Inflammatory macrophage (primary cell): ENCODE measurements at regions not wholly inside any gene's neighbourhood (a gene's known extent, or its start where the extent isn't known, plus 50 kb on each side); places are given as distances from the start of the nearest gene placed in this dataset.
A peak's percentile ranks its signal among the peaks of the same experiment; 100 is the strongest.

Experiments used
- DNase-seq, 2 donors: peaks; one replicate each; pipeline ENCODE4 v3.0.0-alpha.2; 2020 to 2022

DNA sequence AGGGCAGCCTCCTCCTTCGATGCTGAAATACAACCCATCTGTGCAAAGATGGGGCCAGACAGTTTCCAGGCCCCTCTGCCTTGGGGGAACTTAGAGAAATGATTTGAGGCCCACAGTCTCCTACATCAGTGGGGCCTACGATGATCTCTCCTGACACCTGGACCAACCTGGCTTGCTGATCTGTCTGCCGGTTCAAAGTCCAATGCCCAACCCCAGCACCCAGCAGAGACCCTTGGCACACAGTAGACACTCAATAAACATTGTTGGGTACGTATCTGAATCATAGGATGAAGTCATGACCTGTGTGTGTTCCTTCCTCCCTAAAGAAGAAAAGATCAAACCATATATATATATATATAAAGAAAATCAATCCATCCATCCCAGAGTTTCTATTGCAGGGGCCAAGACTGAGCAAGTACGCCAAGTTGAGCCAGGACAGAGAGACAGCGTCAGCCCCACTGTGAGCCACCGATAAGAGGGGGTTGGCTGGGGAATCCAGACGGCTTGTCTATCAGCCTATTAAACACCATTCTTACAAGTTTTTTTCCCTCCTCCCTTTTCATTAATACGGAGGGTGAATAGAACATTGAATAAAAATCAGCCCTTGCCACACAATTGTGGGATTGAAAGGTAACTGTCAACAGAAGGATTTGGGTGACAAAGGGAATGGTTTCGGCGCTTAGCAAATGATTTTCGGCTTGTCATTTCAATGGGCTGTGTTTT, 244.1 kb downstream of the MN1 start:
- DNase-seq, result no peak

DNA sequence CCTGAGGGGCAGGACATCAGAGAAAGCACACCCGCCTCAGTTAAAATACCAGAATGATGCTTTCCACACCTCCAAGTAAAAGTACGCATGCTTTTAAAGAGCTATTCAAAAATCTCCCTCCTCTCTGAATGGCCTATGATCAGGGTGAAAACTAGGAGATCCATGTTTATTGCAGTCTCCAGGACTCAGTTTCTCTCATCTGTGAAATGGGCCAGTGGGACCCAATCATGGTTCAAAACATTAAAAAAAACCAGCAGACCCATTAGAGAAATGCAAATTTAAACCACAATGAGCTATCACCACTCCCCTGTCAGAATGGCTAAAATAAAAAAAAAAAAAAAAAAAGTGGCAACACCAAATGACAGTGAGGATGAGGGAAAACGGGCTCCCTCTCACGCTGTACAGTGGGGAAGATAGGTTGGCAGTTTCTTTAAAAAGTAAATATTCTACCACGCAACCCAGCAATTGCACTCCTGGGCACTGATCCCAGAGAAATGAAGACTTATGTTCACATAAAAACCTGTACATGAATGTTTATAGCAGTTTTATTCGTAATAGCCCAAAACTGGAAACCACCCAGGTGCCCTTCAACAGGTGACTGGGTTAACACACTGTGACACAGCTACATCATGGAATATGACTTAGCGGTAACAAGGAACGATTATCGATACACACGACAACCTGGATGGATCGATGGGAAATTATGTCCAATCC, 242.7 kb downstream of the MN1 start:
- DNase-seq, result no peak

DNA sequence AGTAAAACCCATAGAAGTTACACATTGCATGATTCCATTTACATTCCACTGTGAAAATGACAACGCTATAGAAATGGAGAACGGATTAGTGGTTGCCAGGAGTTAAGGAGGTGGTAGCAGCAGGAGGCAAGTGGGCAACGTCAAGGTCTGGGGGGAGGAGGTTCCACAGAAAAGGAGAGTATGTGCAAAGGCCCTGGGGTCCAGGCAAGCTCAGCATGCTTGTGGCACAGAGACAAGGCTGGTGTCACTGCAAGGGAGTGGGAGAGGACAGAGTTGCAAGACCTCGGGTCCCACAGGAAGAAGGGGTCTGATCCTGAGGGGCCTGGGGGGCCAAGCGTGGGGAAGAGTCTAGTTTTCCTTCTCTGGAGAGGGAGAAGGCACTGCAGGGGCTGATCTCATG, 240.8 kb downstream of the MN1 start:
- DNase-seq, result no peak

DNA sequence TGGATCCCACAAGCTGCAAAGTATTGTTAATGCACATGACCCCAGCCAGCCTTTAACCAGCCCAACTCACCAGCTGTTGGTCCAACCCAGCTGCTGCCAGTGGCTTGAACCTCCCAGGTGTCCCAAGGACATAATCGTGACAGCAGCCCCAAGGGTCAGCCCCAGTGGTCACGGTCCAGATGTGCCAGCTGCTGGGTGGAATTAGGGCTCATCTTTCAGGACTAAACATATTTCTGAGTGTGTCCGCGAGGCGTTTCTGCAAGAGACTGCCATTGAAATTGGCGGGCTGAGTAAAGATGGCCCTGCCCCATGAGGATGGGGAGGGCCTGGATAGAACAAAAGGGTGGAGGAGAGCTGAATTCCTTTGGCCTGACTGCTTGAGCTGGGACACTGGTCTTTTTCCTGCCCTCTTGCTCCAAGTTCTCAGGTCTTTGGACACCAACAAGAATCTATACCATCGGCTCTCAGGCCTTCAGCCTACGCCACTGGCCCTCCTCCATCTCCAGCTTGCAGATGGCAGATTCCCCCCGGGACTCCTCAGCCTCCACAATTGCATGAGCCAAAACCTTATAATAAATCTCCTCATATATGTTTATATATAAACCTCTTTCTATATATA, 240.2 kb downstream of the MN1 start:
- no peak for DNase-seq

DNA sequence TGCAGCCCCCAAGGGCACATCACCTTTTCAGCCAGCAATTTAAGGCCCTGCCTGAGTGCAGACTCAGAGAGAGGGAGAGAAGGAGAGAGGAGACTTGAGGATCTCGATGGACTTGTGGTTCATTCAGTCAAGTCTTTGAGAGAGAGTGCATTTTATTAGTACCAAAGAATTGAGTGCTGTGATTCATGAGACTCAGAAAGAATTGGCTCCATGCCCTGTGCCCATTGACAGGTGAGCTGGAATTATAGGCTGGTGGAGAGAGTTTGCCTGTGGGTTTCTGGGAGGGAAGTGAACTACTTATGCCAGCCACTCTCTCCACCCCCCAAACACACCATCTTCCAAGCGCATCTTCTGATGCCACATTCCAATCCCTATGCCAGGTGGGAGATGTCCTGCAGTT, 236.8 kb downstream of the MN1 start:
- DNase-seq, result no peak

DNA sequence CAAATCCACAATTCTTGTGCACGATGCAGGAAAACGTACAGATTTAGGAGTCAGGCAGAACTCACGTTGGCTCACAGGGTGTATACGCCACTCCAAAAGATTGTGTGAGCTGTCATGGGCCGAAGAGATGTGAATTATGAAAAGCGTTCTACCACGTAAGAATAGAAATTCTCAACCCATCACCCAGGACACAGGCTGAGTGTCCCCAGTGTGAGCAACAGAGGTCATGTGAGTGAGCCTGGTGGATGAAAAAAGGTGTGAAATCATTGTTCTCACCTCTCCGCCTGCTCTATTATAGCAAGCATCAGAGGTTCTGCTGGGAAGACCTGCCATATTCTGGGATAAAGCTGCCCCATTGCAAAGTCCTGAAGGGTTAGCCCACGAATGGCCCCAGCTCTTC, 235.0 kb downstream of the MN1 start:
- no peak for DNase-seq

DNA sequence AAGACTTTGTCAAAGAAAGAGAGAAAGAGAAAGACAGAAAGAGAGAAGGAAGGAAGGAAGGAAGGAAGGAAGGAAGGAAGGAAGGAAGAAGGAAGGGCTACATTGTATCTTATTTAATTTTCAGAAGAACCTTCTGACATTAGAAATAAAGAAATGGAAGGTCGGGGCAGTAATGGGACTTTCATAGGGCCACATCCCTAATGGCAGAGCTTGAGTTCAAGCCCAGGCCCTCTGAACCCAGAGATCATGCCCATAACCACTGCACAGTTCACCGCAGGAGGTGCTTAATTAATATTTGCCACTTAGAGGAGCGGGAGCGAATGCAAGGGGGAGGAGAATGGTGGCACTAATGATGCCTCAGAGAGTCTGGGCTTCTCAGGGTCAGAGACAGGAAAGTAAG, 233.3 kb downstream of the MN1 start:
- DNase-seq, result no peak

DNA sequence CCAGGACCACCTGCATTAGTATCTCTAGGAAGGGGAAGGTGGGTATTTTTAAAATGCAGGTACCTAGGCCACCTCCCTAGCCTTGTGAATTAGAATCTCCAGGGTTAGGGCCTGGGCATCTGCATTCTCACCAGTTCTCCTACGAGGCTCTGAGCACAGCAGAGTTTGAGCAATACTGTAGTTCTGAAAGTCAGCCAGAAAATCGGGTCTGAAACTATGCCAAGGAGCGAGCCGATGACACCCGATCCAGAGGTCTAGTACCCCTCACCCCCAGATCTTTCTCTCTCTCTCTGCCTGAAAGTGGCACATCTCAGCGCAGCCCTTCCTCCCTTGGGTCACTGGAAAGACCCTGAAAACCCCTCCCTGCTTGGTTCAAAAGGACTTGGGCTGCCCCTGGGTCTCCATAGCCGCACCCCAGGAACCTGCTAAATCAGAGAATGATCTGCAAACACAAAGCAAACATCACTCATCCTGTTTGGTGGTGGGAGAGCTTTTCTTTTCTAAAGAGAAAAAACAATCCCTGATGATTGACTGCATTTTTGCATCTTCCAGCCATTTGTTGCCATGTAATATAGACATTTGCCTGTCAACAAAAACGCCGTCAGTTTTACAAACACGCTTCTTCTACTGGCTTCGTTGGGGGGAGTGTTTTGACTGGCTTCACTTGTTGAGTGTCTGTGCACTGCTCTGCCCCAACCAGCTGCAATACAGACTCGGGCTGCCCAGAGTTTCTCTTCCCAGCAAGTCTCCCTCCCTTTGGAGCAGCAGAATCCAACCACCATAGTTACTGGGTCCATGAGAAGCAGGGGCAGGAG, 229.9 kb downstream of the MN1 start:
- no peak for DNase-seq

DNA sequence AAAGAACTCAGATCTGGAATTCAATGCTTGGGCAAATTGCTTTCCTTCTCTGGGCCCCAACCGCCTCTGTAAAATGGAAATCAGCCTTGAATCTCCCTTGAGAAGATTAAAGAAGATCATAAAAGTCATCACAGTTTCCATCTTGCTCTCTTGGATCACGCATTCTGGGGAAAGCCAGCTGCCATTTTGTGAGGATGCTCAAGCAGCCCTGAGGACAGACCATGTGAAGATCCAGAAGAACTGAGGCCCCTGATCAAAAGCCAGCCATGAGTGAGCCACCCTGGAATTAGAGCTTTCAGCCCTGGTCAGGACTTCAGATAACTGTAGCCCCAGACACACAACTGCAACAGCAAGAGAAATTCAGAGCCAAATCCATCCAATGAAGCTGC, 229.3 kb downstream of the MN1 start:
- DNase-seq, result no peak

DNA sequence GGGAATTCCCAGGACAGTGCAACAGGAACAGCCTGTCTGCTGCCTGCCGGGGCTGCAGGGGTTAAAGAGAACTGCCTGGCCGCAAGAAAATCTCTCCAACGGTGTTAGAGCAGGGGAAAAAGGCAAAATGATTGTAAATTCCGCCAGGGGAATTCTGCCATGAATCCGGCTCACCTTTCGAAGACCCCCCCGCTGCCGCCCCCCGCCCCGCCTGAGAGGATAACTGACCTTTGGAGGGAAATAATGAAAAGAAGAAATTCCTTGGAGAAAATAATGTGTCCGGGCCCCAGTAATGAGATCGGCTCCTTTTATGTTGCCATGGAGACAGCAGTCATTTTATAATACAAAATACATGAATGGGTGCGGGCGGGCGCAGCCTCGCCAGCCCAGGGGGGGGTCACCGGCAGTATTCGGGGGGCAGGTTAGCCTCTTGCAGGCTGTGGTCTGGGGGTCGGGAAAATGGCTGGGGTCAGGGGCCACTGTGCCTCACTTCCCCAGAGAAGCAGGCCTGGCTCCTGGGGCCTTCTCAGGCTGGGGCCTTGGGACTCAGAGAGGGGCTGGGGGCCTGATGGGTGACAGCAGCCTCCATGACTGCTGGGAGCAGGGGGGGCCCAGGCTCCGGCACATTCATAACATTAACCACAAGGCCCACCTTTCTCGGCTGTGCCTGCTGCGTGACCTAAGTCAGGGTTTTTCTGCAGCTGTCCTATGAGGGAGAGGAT, 228.1 kb downstream of the MN1 start:
- DNase-seq, result no peak

DNA sequence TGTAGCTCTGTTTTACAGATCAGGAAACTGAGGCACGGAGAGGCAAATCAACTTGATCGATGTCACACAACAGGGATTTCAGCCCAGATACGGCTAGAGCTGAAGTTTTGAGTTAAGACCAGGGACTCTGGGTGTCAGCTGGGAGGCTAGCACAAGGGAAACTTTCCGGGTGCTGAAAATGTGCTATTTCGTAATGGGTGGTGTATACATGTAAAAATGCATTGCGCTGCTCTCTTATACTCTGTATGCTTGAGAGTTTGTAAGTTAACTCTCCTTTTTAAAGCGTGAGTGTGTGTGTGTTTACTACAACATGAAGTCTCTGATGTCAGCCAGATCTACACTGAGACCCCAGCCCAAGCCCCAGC, 227.6 kb downstream of the MN1 start:
- DNase-seq, result no peak

DNA sequence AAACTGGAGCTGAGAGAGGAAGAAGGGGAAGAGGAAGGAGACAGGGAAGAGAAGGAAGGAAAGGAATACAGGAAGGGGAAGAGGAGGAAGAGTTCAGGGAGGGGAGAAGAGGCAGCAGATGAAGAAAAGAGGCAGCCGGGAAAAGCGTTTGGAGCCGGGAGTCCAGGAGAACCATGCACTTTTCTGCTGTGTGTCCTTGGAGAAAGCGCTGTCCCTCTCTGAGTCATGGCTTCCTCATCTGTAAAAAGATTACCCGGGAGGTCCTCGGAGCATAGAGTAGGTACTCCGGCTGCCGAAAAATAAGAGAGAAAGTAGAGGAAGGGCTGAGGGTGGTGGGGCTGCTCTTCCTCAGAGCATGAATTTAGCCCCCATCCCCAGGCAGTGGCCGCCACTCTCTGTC, 226.9 kb downstream of the MN1 start:
- no peak for DNase-seq

DNA sequence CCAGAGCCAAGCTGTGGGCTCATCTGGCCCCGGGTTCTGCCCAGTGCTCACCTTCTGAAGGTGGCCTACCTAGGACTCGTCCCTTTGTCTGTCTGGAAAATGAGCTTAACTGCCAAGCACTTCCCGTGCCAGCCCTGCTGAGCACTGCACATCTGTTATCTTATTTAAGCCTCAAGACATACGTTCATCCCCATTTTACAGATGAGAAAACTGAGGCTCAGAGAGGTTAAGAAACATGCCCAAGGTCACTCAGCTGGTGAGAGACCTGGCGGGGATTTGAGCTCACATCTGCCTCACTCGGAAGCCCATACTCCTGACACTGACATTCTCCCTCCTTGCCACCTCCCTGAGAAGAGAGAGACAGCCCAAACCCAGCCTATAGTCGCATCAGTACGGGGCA, 226.2 kb downstream of the MN1 start:
- no peak for DNase-seq

DNA sequence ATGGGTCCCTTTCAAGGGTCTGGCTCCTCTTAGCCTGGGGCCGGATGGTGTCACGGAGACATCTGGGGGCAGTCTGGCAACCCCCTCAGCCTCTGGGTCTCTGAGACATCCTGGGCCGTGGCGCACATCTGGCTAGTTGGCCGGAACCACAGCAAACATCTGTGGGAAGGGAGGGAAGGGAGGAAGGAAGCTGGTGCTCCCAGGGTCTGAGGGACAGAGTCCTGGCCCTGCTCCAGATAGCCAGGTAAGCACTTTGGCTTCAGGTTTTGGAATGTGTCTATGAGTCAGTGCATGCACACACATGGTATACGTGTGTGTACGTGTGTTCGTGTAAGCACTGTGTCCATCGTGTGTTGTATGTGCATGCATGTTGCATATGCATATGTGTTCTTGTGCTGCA, 225.1 kb downstream of the MN1 start:
- no peak for DNase-seq

DNA sequence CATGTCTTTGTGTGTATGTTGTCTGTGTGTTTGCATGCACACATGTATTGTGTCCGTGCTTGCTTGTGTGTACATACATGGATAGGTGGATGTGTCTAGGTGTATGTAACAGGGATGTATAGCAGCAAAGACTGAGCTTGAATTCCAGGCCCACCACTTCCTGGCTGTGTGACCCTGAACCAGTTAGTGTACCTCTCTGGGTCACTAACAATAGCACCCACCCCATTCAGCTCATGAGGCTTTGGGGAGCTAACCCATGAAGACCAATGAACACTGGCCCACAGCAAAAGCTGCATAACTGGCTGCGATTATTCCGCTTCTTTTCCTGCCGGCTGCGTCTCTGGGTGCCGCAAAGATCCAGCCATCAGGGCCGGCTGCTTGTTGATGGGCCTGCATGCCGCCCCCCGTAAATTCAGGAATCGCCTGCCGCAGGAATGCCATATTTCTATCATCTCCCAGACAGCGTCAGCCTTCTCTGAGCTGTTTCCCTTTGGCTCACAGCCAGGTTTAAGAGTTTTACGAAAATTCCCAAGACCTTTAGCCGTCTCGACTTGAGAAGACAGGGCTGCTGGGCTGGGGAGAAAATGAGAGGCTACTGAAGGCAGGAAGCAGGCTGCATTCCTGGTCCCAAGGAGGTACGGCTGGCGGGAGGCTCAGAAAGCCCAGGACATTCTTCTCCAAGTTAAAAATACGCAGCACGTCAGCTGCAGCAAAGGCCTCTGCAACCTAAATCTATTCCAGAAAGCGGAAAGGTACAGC, 224.6 kb downstream of the MN1 start:
- DNase-seq, result no peak

DNA sequence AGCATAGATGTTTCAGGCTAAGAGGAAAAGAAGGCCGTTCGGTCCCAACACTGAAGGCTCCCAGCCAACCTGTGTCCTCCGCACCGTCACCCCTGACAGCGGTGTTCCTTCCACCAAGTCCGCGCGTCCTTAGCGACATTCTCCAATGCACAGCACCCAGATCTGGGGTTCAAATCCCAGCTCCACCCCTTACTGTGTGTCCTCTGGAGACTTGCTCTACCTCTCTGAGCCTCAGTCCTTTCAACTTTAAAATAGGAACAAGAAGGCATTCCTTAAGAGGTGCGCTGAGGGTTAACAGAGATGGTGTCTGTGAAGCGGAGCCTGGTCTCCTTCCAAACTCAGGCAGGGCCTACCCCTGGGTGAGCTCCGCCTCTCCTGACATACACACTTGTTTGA, 224.0 kb downstream of the MN1 start:
- no peak for DNase-seq

DNA sequence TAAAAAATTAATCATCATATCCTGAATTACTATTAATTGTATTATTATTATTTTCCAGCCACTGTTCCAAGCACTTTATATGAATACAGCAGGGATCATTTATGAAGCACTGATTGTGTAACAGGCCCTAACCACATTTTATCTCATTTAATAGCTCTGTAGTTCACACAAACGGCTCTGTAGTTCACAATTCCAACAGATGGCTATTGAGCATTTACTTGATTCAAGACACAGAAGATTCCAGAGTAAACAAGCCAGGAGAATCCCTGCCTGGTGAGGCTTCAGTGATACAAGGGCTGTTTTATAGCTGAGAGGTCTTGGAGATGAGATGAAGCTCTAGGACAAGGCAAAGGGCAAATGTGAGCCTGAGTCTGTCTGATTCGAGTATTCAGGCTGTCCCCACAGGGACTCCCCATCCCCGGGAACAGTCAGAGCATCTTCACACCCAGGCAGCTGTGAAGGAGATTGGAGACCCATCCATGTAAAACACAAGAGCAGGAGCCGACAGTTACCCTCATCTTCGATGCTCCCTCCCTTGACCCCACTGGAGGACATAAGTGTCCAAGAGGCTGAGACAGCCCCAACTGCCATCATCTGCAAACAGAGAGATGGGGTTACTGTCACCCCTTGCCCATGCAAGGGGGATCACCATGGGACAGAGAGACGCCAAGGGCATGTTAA, 222.5 kb downstream of the MN1 start:
- no peak for DNase-seq

DNA sequence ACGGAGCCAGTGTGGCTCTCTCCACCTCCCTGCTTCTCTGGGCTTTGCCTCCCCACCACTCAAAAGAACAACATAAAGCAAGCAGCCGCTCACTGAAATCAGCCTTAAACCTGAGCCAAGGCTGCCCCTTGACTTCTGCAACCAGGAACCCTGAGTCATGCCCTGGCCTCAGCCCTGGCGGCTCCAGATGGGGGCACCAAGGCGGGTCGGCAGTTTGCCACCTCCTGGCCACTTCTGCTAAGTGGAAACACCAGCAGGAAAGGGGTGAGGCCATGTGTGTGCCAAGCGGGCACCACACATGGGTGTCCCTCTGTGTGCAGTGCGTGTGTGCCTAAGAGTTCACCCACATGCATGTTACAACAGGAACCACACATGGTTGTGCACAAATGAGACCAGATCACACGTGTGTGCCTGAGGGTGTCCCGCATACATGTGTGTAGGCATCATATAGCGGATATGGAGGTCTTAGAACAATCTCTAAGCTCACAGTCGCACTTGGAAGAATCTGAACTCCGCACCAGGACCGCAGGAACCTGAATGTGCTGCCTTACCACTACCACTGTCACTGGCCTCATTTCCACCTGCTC, 221.2 kb downstream of the MN1 start:
- DNase-seq, result peak in 1 of 2 donors; percentile 3

DNA sequence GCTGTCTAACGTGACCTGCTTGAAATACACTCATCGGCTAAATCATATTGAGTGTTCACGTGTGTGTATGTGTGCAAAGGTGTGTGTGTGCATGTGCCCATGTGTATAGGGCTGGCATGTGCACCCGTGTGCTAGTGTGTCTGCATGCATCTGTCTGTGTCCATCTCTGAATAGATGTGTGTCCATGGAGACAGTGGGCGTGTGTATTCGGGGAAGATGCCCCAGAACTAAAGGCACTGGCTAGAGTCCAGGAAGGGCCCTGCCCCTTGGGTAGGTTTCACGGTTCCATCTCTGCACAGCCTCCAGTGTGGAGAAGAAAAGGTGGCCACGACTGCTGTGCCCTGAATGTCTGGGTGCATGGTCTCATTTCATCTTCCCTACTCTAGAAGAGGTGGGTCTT, 220.3 kb downstream of the MN1 start:
- no peak for DNase-seq

DNA sequence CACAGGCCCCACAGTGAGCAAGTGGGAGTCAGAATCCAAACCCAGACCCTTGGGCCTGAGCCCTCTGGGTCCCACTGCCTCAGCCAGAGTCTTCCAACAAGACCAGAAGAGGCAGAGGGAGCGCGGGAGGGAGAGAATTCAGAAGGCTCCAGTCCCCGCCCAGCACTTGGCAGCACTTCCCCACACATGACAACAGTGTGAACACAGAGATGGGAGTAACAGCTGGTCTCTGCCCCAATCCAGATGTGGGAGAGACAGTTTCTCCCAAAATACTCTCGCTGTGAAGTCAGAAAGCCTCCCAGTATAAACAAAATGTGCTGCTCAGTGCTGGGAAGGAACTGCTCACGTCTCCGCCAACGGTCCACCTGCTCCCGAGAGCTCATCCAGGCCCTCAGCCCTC, 219.9 kb downstream of the MN1 start:
- DNase-seq, result no peak

DNA sequence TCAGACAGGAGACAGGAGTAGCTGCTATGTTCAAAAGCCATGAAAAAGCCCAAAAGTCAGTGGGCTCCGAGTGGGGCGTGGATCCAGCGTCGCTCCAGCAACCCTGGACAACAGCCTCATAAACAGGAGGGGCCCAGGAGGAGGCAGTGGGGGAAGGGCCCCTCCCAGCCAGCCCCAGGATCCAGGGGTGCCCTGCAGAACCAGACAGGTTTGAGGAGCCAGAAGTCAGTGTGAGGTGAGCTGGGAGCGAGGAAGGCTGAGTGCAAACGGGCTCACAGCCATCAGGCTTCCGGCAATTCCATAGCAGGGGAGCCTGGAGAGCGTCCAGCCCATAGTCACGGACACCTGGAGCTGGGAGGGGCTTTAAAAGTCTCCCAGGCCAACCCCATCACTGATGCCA, 217.7 kb downstream of the MN1 start:
- DNase-seq, result no peak
